NT2/D1 (cell line): ENCODE measurements at regions not wholly inside any gene's neighbourhood (a gene's known extent, or its start where the extent isn't known, plus 50 kb on each side); places are given as distances from the start of the nearest gene placed in this dataset.

Source experiments
- DNase-seq: peaks from one replicate; pipeline ENCODE4 v3.0.0-alpha.2; 2011; ENCODE audit warnings: low read depth, low spot score
- H3K27me3 ChIP-seq: 2 replicates; pipeline ENCODE4 v1.6.0; 2011; ENCODE audit warnings: mild to moderate bottlenecking; ENCODE audit not compliant: insufficient read length, insufficient read depth
- H3K36me3 ChIP-seq: 2 replicates; pipeline ENCODE4 v1.6.1; 2011; ENCODE audit warnings: mild to moderate bottlenecking, low read length, mixed read lengths; ENCODE audit not compliant: insufficient read depth, insufficient read length
- H3K4me1 ChIP-seq: 2 replicates; pipeline ENCODE4 v1.5.1; 2011; ENCODE audit not compliant: insufficient read depth, insufficient read length
- H3K4me3 ChIP-seq: 2 replicates; pipeline ENCODE4 v1.5.1; 2011; ENCODE audit warnings: low read depth; ENCODE audit not compliant: insufficient read length
- H3K9ac ChIP-seq: 2 replicates; pipeline ENCODE4 v1.6.0; 2011; ENCODE audit warnings: low read depth; ENCODE audit not compliant: insufficient read length
- H3K9me3 ChIP-seq: 2 replicates; pipeline ENCODE4 v1.5.1; 2011; ENCODE audit warnings: mild to moderate bottlenecking, low read length; ENCODE audit not compliant: insufficient read depth
- SUZ12 ChIP-seq: IDR thresholded peaks from 2 replicates; pipeline ENCODE4 v1.6.1; 2011; ENCODE audit not compliant: insufficient read length, insufficient read depth; ENCODE audit errors: extremely low read depth
- YY1 ChIP-seq: IDR thresholded peaks from 2 replicates; pipeline ENCODE4 v1.6.1; 2011; ENCODE audit not compliant: insufficient read length, insufficient read depth
- ZNF274 ChIP-seq: IDR thresholded peaks from 2 replicates; pipeline ENCODE4 v1.6.1; 2011; ENCODE audit warnings: mild to moderate bottlenecking, low read depth, low read length

- H3K27me3 ChIP-seq, result no peaks in the 10 kb centered on the region
- no peaks in the 10 kb centered on the region for H3K4me1 ChIP-seq
- DNase-seq, result no peak
- no peak for TF ChIP-seq ZNF274
- no peak for TF ChIP-seq YY1
- TF ChIP-seq SUZ12, result no peak
- H3K4me3 ChIP-seq, result no peak overlapping the region
- no peaks in the 10 kb centered on the region for H3K9me3 ChIP-seq
- H3K36me3 ChIP-seq, result no peaks in the 10 kb centered on the region
- H3K9ac ChIP-seq, result no peak overlapping the region
These were observed 1394.7 kb downstream of the BRD1 start for GRCh38 chr22:48432781-48433518.

- H3K4me1 ChIP-seq, result peaks cover 3% of the 10 kb centered on the region
- H3K27me3 ChIP-seq, result no peaks in the 10 kb centered on the region
- no peaks in the 10 kb centered on the region for H3K36me3 ChIP-seq
- no peak overlapping the region for H3K4me3 ChIP-seq
- no peak for DNase-seq
- no peaks in the 10 kb centered on the region for H3K9me3 ChIP-seq
- H3K9ac ChIP-seq, result no peak overlapping the region
- TF ChIP-seq SUZ12 (no peak), ZNF274 (no peak), YY1 (no peak)
These were observed 1395.9 kb downstream of the BRD1 start for GRCh38 chr22:48431536-48432315.

GRCh38 chr22:48431014-48431413 is 1396.7 kb downstream of the BRD1 start:
- no peaks in the 10 kb centered on the region for H3K27me3 ChIP-seq
- H3K9me3 ChIP-seq, result no peaks in the 10 kb centered on the region
- no peak overlapping the region for H3K9ac ChIP-seq
- H3K4me1 ChIP-seq, result peaks cover 4% of the 10 kb centered on the region
- no peak overlapping the region for H3K4me3 ChIP-seq
- DNase-seq, result no peak
- no peaks in the 10 kb centered on the region for H3K36me3 ChIP-seq
- TF ChIP-seq YY1 (no peak), ZNF274 (no peak), SUZ12 (no peak)

- Histone ChIP-seq H3K4me3 (no peak overlapping the region), H3K27me3 (no peaks in the 10 kb centered on the region), H3K4me1 (peaks cover 4% of the 10 kb centered on the region), H3K36me3 (no peaks in the 10 kb centered on the region), H3K9me3 (no peaks in the 10 kb centered on the region), H3K9ac (no peak overlapping the region)
- no peak for TF ChIP-seq YY1
- no peak for TF ChIP-seq SUZ12
- no peak for DNase-seq
These were observed 1398.1 kb downstream of the BRD1 start for GRCh38 chr22:48429446-48430020.

GRCh38 chr22:48428631-48429371 is 1398.9 kb downstream of the BRD1 start:
- DNase-seq, result no peak
- H3K9ac ChIP-seq, result no peak overlapping the region
- H3K4me3 ChIP-seq, result no peak overlapping the region
- H3K27me3 ChIP-seq, result no peaks in the 10 kb centered on the region
- peaks cover 4% of the 10 kb centered on the region for H3K4me1 ChIP-seq
- H3K9me3 ChIP-seq, result no peaks in the 10 kb centered on the region
- TF ChIP-seq YY1 (no peak), ZNF274 (no peak), SUZ12 (no peak)
- H3K36me3 ChIP-seq, result no peaks in the 10 kb centered on the region

- Histone ChIP-seq H3K9me3 (no peaks in the 10 kb centered on the region), H3K9ac (no peak overlapping the region), H3K4me3 (no peak overlapping the region), H3K36me3 (no peaks in the 10 kb centered on the region), H3K4me1 (peaks cover 4% of the 10 kb centered on the region), H3K27me3 (no peaks in the 10 kb centered on the region)
- TF ChIP-seq YY1 (no peak), SUZ12 (no peak), ZNF274 (no peak)
- no peak for DNase-seq
These were observed 1399.9 kb downstream of the BRD1 start for GRCh38 chr22:48427731-48428211.
